ENCODE measurements at regions not wholly inside any gene's neighbourhood (a gene's known extent, or its start where the extent isn't known, plus 50 kb on each side); places are given as distances from the start of the nearest gene placed in this dataset.

DNA sequence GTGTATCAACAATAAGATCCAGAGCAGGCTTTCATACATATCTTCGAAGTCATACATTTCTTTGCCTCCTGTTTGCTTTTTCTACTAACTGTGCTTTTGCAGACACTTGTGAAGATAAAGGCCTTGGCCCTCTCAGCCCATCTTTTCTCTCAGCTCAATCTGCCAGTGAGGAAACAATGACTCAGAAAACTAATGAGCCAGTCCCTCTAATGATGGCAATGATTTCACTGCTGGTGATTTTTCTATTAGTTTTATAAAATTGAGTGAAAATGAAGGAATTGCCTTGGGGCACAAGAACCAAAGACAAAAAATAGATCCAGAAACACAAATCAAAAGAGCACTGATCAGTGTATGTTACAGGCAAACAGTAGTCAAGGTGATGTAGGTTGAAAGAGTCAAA, 167.7 kb upstream of the PPP2R2B start:
- H3K4me3 ChIP-seq (ENCODE audit: low read depth, low read length): no peak overlapping the region
- TF ChIP-seq, protein P1, sequence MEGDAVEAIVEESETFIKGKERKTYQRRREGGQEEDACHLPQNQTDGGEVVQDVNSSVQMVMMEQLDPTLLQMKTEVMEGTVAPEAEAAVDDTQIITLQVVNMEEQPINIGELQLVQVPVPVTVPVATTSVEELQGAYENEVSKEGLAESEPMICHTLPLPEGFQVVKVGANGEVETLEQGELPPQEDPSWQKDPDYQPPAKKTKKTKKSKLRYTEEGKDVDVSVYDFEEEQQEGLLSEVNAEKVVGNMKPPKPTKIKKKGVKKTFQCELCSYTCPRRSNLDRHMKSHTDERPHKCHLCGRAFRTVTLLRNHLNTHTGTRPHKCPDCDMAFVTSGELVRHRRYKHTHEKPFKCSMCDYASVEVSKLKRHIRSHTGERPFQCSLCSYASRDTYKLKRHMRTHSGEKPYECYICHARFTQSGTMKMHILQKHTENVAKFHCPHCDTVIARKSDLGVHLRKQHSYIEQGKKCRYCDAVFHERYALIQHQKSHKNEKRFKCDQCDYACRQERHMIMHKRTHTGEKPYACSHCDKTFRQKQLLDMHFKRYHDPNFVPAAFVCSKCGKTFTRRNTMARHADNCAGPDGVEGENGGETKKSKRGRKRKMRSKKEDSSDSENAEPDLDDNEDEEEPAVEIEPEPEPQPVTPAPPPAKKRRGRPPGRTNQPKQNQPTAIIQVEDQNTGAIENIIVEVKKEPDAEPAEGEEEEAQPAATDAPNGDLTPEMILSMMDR (IDR thresholded peaks at IDR 0.05; ENCODE audit: insufficient read depth, low read length): no peak

GRCh38 chr5:147046894-147047293, 168.3 kb upstream of the PPP2R2B start:
- no peak overlapping the region for H3K4me3 ChIP-seq (ENCODE audit: low read depth, low read length)
- no peak for DNase-seq (ENCODE audit: low read depth)
- TF ChIP-seq, protein P1 (IDR thresholded peaks at IDR 0.05; ENCODE audit: insufficient read depth, low read length): no peak

More for the DNA sequence above, 167.7 kb upstream of the PPP2R2B start:
- DNase-seq (ENCODE audit: low read depth): no peak

- H3K4me3 ChIP-seq (ENCODE audit: low read depth, low read length): no peak overlapping the region
- TF ChIP-seq, protein P1 (IDR thresholded peaks at IDR 0.05; ENCODE audit: insufficient read depth, low read length): no peak
- DNase-seq (ENCODE audit: low read depth): no peak
Measured at GRCh38 chr5:147049764-147050163, 171.2 kb upstream of the PPP2R2B start.

GRCh38 chr5:147050172-147050571, 171.6 kb upstream of the PPP2R2B start:
- no peak for DNase-seq (ENCODE audit: low read depth)
- TF ChIP-seq, protein P1 (IDR thresholded peaks at IDR 0.05; ENCODE audit: insufficient read depth, low read length): no peak
- no peak overlapping the region for H3K4me3 ChIP-seq (ENCODE audit: low read depth, low read length)

GRCh38 chr5:147051193-147051592, 172.6 kb upstream of the PPP2R2B start:
- TF ChIP-seq, protein P1 (IDR thresholded peaks at IDR 0.05; ENCODE audit: insufficient read depth, low read length): no peak
- H3K4me3 ChIP-seq (ENCODE audit: low read depth, low read length): no peak overlapping the region
- DNase-seq (ENCODE audit: low read depth): no peak

- TF ChIP-seq, protein P1 (IDR thresholded peaks at IDR 0.05; ENCODE audit: insufficient read depth, low read length): no peak
- no peak overlapping the region for H3K4me3 ChIP-seq (ENCODE audit: low read depth, low read length)
- DNase-seq (ENCODE audit: low read depth): no peak
Measured at GRCh38 chr5:147052519-147052918, 174.0 kb upstream of the PPP2R2B start.

GRCh38 chr5:147055089-147055826, 176.7 kb upstream of the PPP2R2B start:
- no peak for DNase-seq (ENCODE audit: low read depth)
- TF ChIP-seq, protein P1 (IDR thresholded peaks at IDR 0.05; ENCODE audit: insufficient read depth, low read length): no peak
- H3K4me3 ChIP-seq (ENCODE audit: low read depth, low read length): no peak overlapping the region
